ENCODE measurements at regions not wholly inside any gene's neighbourhood (a gene's known extent, or its start where the extent isn't known, plus 50 kb on each side); places are given as distances from the start of the nearest gene placed in this dataset.
"Not testable (repeated sequence)": the region's sequence is repeated elsewhere in the genome, so short reads cannot be mapped to it uniquely, and the experiment has no call there.

- not testable (repeated sequence) for DNase-seq (ENCODE audit: extremely low read depth in 1 of 11, low read depth in 9 of 11, low spot score in 4 of 11)
Observed at GRCh38 chr2:193412368-193412767, 1217.6 kb upstream of the TMEFF2 start.

- no peak for DNase-seq (ENCODE audit: extremely low read depth in 1 of 11, low read depth in 9 of 11, low spot score in 4 of 11)
Observed at GRCh38 chr2:193409951-193410350, 1215.2 kb upstream of the TMEFF2 start.

- no peak for DNase-seq (ENCODE audit: extremely low read depth in 1 of 11, low read depth in 9 of 11, low spot score in 4 of 11)
Observed at GRCh38 chr2:193382583-193382982, 1187.8 kb upstream of the TMEFF2 start.

GRCh38 chr2:193377789-193378188, 1183.1 kb upstream of the TMEFF2 start:
- no peak for DNase-seq (ENCODE audit: extremely low read depth in 1 of 11, low read depth in 9 of 11, low spot score in 4 of 11)

- DNase-seq (ENCODE audit: extremely low read depth in 1 of 11, low read depth in 9 of 11, low spot score in 4 of 11) = no peak
Observed at GRCh38 chr2:193373120-193373519, 1178.4 kb upstream of the TMEFF2 start.

GRCh38 chr2:193371200-193371599, 1176.5 kb upstream of the TMEFF2 start:
- DNase-seq (ENCODE audit: extremely low read depth in 1 of 11, low read depth in 9 of 11, low spot score in 4 of 11) = no peak

- DNase-seq (ENCODE audit: extremely low read depth in 1 of 11, low read depth in 9 of 11, low spot score in 4 of 11) = no peak
Observed at GRCh38 chr2:193368615-193369014, 1173.9 kb upstream of the TMEFF2 start.

GRCh38 chr2:193357508-193357907, 1162.8 kb upstream of the TMEFF2 start:
- DNase-seq (ENCODE audit: extremely low read depth in 1 of 11, low read depth in 9 of 11, low spot score in 4 of 11) = no peak

- not testable (repeated sequence) for DNase-seq (ENCODE audit: extremely low read depth in 1 of 11, low read depth in 9 of 11, low spot score in 4 of 11)
Observed at GRCh38 chr2:193352665-193353242, 1158.0 kb upstream of the TMEFF2 start.

- DNase-seq (ENCODE audit: extremely low read depth in 1 of 11, low read depth in 9 of 11, low spot score in 4 of 11) = no peak
Observed at GRCh38 chr2:193350509-193350908, 1155.8 kb upstream of the TMEFF2 start.

GRCh38 chr2:193349642-193350041, 1154.9 kb upstream of the TMEFF2 start:
- no peak for DNase-seq (ENCODE audit: extremely low read depth in 1 of 11, low read depth in 9 of 11, low spot score in 4 of 11)

GRCh38 chr2:193348055-193348454, 1153.3 kb upstream of the TMEFF2 start:
- DNase-seq (ENCODE audit: extremely low read depth in 1 of 11, low read depth in 9 of 11, low spot score in 4 of 11) = no peak

- no peak for DNase-seq (ENCODE audit: extremely low read depth in 1 of 11, low read depth in 9 of 11, low spot score in 4 of 11)
Observed at GRCh38 chr2:193336781-193337180, 1142.0 kb upstream of the TMEFF2 start.

GRCh38 chr2:193334401-193334800, 1139.7 kb upstream of the TMEFF2 start:
- no peak for DNase-seq (ENCODE audit: extremely low read depth in 1 of 11, low read depth in 9 of 11, low spot score in 4 of 11)

GRCh38 chr2:193333539-193333938, 1138.8 kb upstream of the TMEFF2 start:
- no peak for DNase-seq (ENCODE audit: extremely low read depth in 1 of 11, low read depth in 9 of 11, low spot score in 4 of 11)

- no peak for DNase-seq (ENCODE audit: extremely low read depth in 1 of 11, low read depth in 9 of 11, low spot score in 4 of 11)
Observed at GRCh38 chr2:193332941-193333340, 1138.2 kb upstream of the TMEFF2 start.

GRCh38 chr2:193331676-193332075, 1136.9 kb upstream of the TMEFF2 start:
- DNase-seq (ENCODE audit: extremely low read depth in 1 of 11, low read depth in 9 of 11, low spot score in 4 of 11) = no peak

GRCh38 chr2:193326296-193326695, 1131.6 kb upstream of the TMEFF2 start:
- no peak for DNase-seq (ENCODE audit: extremely low read depth in 1 of 11, low read depth in 9 of 11, low spot score in 4 of 11)

- DNase-seq (ENCODE audit: extremely low read depth in 1 of 11, low read depth in 9 of 11, low spot score in 4 of 11) = no peak
Observed at GRCh38 chr2:193315428-193316091, 1120.8 kb upstream of the TMEFF2 start.

- DNase-seq (ENCODE audit: extremely low read depth in 1 of 11, low read depth in 9 of 11, low spot score in 4 of 11) = no peak
Observed at GRCh38 chr2:193303464-193303863, 1108.7 kb upstream of the TMEFF2 start.

GRCh38 chr2:193294371-193294770, 1099.6 kb upstream of the TMEFF2 start:
- DNase-seq (ENCODE audit: extremely low read depth in 1 of 11, low read depth in 9 of 11, low spot score in 4 of 11) = no peak
